IPS DF 6.9 (cell line): ENCODE measurements at regions not wholly inside any gene's neighbourhood (a gene's known extent, or its start where the extent isn't known, plus 50 kb on each side); places are given as distances from the start of the nearest gene placed in this dataset.

ENCODE experiments used
- DNase-seq: peaks from one replicate; pipeline ENCODE4 v3.0.0-alpha.2; 2013; ENCODE audit warnings: low read depth, low spot score
- H3K27ac ChIP-seq: one replicate; pipeline ENCODE4 v1.5.1; 2013; ENCODE audit warnings: low read length, control low read depth
- H3K27me3 ChIP-seq: 2 replicates; pipeline ENCODE4 v1.6.1; 2013; ENCODE audit warnings: mild to moderate bottlenecking, low read length; ENCODE audit not compliant: control insufficient read depth, insufficient read depth
- H3K36me3 ChIP-seq: 2 replicates; pipeline ENCODE4 v1.6.1; 2013; ENCODE audit warnings: low read length; ENCODE audit not compliant: control insufficient read depth, insufficient read depth
- H3K4me1 ChIP-seq: 2 replicates; pipeline ENCODE4 v1.6.1; 2013; ENCODE audit warnings: low read length; ENCODE audit not compliant: control insufficient read depth, insufficient read depth
- H3K4me3 ChIP-seq: 2 replicates; pipeline ENCODE4 v1.5.1; 2013; ENCODE audit warnings: mild to moderate bottlenecking, low read length
- H3K9me3 ChIP-seq: 2 replicates; pipeline ENCODE4 v1.6.1; 2013; ENCODE audit warnings: low read length, inconsistent platforms; ENCODE audit not compliant: control insufficient read depth, insufficient read depth
- WGBS: extraction: QIAGEN DNeasy Blood & Tissue Kit; methylation state at CpG from one replicate; pipeline ENCODE4 v1.1.7; 2013; ENCODE audit warnings: mixed read lengths, missing lambda C conversion rate; ENCODE audit not compliant: insufficient read length, insufficient coverage; 5-methylcytosine and 5-hydroxymethylcytosine counted together

GRCh38 chr3:6147883-6148282, 713.0 kb upstream of the GRM7 start:
- H3K27ac ChIP-seq = no peak overlapping the region

GRCh38 chr3:6155650-6156338, 705.1 kb upstream of the GRM7 start:
- Histone ChIP-seq H3K27me3 (no peaks in the 10 kb centered on the region), H3K4me3 (no peak overlapping the region), H3K9me3 (no peaks in the 10 kb centered on the region; the same call in 1 of the 2 replicates), H3K27ac (no peak overlapping the region), H3K36me3 (no peaks in the 10 kb centered on the region), H3K4me1 (no peaks in the 10 kb centered on the region)
- no peak for DNase-seq
- no CpG with 5 or more reads among the region's 4 CpGs for WGBS

More at GRCh38 chr3:6147883-6148282, 713.0 kb upstream of the GRM7 start:
- Histone ChIP-seq H3K4me3 (no peak overlapping the region), H3K36me3 (no peaks in the 10 kb centered on the region), H3K9me3 (peaks cover 2% of the 10 kb centered on the region), H3K27me3 (no peaks in the 10 kb centered on the region), H3K4me1 (no peaks in the 10 kb centered on the region)
- DNase-seq = no peak
- WGBS = 100% methylated on average over 4 of the region's 6 CpGs

DNA sequence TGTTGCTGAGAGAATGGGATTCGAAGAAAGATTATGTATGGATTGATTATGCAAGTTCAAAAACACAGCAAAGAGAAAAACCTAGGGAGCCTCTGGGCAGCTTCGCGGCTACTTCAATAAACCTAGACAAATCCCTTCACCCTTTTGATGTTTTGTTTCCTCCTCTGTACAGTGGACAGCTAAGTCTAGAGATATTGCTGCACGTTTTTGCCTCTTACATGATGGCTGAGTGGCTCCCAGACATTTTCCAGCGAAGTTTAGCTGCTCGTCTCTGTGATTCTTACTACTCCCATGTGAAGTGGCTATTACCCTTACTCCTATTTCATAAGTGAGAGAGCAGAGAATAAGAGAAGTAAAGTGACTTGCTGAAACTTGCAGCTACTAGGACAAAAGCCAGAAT, 695.0 kb upstream of the GRM7 start:
- Histone ChIP-seq H3K36me3 (no peaks in the 10 kb centered on the region), H3K4me1 (no peaks in the 10 kb centered on the region), H3K27ac (no peak overlapping the region), H3K4me3 (no peak overlapping the region), H3K9me3 (no peaks in the 10 kb centered on the region; the same call in none of the 2 replicates), H3K27me3 (no peaks in the 10 kb centered on the region)
- DNase-seq = no peak
- no CpG with 5 or more reads among the region's 6 CpGs for WGBS

- no peaks in the 10 kb centered on the region for H3K27me3 ChIP-seq
- WGBS = no CpG with 5 or more reads among the region's 8 CpGs
- H3K36me3 ChIP-seq = no peaks in the 10 kb centered on the region
- H3K4me3 ChIP-seq = no peak overlapping the region
- no peaks in the 10 kb centered on the region; the same call in none of the 2 replicates for H3K9me3 ChIP-seq
- H3K27ac ChIP-seq = no peak overlapping the region
- DNase-seq = no peak
- H3K4me1 ChIP-seq = no peaks in the 10 kb centered on the region
Observed at GRCh38 chr3:6168256-6168655, 692.7 kb upstream of the GRM7 start.

DNA sequence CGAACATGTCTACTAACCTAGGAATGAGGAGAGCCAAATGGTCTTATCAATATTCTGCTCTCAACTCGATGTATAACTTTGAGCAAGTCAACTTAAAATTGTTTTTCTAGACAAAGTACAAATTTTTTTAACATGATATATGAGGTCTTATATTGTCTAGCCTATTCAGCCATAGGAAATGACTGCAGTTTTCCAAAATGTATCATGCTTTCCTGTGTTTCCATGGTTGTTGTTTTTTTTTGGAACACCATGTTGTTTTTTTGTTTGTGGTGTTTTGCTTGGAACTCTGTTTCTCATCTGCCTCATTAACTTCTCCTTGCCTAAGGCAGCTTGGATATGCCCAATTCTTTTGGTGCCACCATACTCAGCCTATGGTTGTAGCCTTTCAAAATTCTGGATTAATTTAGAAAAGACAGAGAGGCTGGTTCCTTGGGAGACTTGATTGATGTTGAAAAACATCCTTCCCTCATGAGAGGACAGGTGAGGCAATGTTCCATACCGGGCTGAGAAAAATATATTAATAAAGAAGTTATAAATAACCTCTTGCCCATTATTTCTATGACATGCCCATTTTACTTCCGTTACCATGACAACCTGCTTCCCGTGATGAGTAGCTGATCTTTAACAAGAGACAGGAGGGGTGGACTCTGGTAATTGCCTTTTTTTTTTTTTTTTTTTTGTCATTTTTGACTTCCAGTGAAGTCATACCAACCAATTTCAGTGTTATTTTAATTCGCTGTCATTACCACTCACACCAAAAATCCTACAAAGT, 687.9 kb upstream of the GRM7 start:
- WGBS = no CpG with 5 or more reads among the region's 6 CpGs
- Histone ChIP-seq H3K4me1 (no peaks in the 10 kb centered on the region), H3K4me3 (no peak overlapping the region)

GRCh38 chr3:6177417-6177816, 683.5 kb upstream of the GRM7 start:
- WGBS = no CpG with 5 or more reads among the region's 1 CpG
- Histone ChIP-seq H3K27ac (no peak overlapping the region), H3K36me3 (no peaks in the 10 kb centered on the region), H3K4me3 (no peak overlapping the region), H3K9me3 (no peaks in the 10 kb centered on the region; the same call in 1 of the 2 replicates), H3K4me1 (no peaks in the 10 kb centered on the region), H3K27me3 (no peaks in the 10 kb centered on the region)
- no peak for DNase-seq

More for the DNA sequence above, 687.9 kb upstream of the GRM7 start:
- DNase-seq = no peak
- no peak overlapping the region for H3K27ac ChIP-seq
- no peaks in the 10 kb centered on the region for H3K27me3 ChIP-seq
- no peaks in the 10 kb centered on the region for H3K36me3 ChIP-seq
- H3K9me3 ChIP-seq = no peaks in the 10 kb centered on the region

DNA sequence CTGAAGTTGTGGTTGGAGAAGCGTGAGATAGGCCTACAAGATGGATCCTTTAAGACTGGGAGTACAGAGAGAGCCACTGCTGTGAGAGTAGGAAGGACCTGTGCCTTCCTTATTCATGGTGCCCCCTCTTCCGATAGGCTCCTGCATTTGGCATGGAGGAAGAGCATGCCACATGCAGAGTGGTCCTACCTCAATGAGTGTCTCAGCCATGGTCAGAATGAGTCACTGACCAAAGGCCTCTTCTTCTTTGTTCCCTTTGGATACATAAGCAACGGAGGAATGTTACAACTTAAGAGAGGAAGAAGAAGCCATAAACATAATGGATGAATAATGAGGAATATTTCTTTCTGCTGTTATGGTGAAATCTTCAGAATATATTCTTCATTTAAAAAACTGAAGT, 681.2 kb upstream of the GRM7 start:
- H3K9me3 ChIP-seq = no peaks in the 10 kb centered on the region; the same call in 1 of the 2 replicates
- no peak overlapping the region for H3K4me3 ChIP-seq
- WGBS = no CpG with 5 or more reads among the region's 3 CpGs
- H3K36me3 ChIP-seq = no peaks in the 10 kb centered on the region
- H3K4me1 ChIP-seq = no peaks in the 10 kb centered on the region
- no peaks in the 10 kb centered on the region for H3K27me3 ChIP-seq
- no peak for DNase-seq
- no peak overlapping the region for H3K27ac ChIP-seq

- Histone ChIP-seq H3K4me1 (no peaks in the 10 kb centered on the region), H3K36me3 (no peaks in the 10 kb centered on the region), H3K27ac (no peak overlapping the region), H3K27me3 (no peaks in the 10 kb centered on the region), H3K9me3 (no peaks in the 10 kb centered on the region; the same call in 1 of the 2 replicates), H3K4me3 (no peak overlapping the region)
- DNase-seq = no peak
Observed at GRCh38 chr3:6180171-6180570, 680.7 kb upstream of the GRM7 start.

GRCh38 chr3:6182476-6182875, 678.4 kb upstream of the GRM7 start:
- WGBS = no CpG with 5 or more reads among the region's 5 CpGs

GRCh38 chr3:6182909-6183308, 678.0 kb upstream of the GRM7 start:
- no peaks in the 10 kb centered on the region for H3K27me3 ChIP-seq
- H3K36me3 ChIP-seq = no peaks in the 10 kb centered on the region
- H3K9me3 ChIP-seq = no peaks in the 10 kb centered on the region; the same call in 1 of the 2 replicates
- no peak overlapping the region for H3K27ac ChIP-seq
- no peak overlapping the region for H3K4me3 ChIP-seq
- no peaks in the 10 kb centered on the region for H3K4me1 ChIP-seq
- no CpG with 5 or more reads among the region's 2 CpGs for WGBS
- no peak for DNase-seq

More at GRCh38 chr3:6182476-6182875, 678.4 kb upstream of the GRM7 start:
- no peaks in the 10 kb centered on the region; the same call in 1 of the 2 replicates for H3K9me3 ChIP-seq
- no peak for DNase-seq
- H3K4me3 ChIP-seq = no peak overlapping the region
- no peaks in the 10 kb centered on the region for H3K4me1 ChIP-seq
- no peaks in the 10 kb centered on the region for H3K36me3 ChIP-seq
- no peak overlapping the region for H3K27ac ChIP-seq
- no peaks in the 10 kb centered on the region for H3K27me3 ChIP-seq
